HCT116 (cell line): ENCODE measurements at regions not wholly inside any gene's neighbourhood (a gene's known extent, or its start where the extent isn't known, plus 50 kb on each side); places are given as distances from the start of the nearest gene placed in this dataset.

Experiments
- ATAC-seq: fragments of 200-7000 bp; cut with Tn5 transposase; 2 replicates; pipeline ENCODE4 v1.9.1; 2020; ENCODE audit warnings: mild to moderate bottlenecking, moderate library complexity
- BruUV-seq: library from RNA; stranded (reverse); fragments of 400-500 nt; replicated peaks from 2 replicates; lab custom pipeline; 2021; lab: Mats Ljungman, UMichigan
- CTCF ChIA-PET: fragments of 300-600 bp; sonication (Branson Sonifier 250); formaldehyde crosslinking; loops from one replicate; lab custom pipeline; 2021; ENCODE audit warnings: antibody characterized with exemption; lab: Charles Lee
- POLR2A ChIA-PET: fragments of 300-600, 350-600 bp; sonication (Branson Sonifier 250); formaldehyde crosslinking; loops from one replicate; lab custom pipeline; 2021; ENCODE audit warnings: antibody characterized with exemption; lab: Charles Lee
- RAD21 ChIA-PET, 2 experiments: fragments of 300-600 bp; sonication (Branson Sonifier 250); formaldehyde crosslinking; loops; one replicate each; lab custom pipeline; 2023; ENCODE audit warnings: low total read pairs in 2 of 2; ENCODE audit not compliant: uncharacterized antibody in 2 of 2, unreplicated experiment in 2 of 2, low non-redundant PET in 1 of 2; lab: Charles Lee
- DNase-seq: peaks from one replicate; pipeline ENCODE4 v3.0.0-alpha.2; 2010; ENCODE audit warnings: low read depth, low spot score
- H2AFZ ChIP-seq: fragments of 200-600 bp; shearing (Covaris generic), sonication (generic); 2 replicates; pipeline ENCODE4 v1.6.1; 2017; ENCODE audit warnings: low read depth, mixed run types, mixed read lengths, antibody characterized with exemption, low read length; ENCODE audit not compliant: poor library complexity, severe bottlenecking
- H3K27ac ChIP-seq: 2 replicates; pipeline ENCODE4 v1.5.1; 2012; ENCODE audit warnings: low read depth, low read length
- H3K27me3 ChIP-seq: fragments of 200-600 bp; sonication (generic); 2 replicates; pipeline ENCODE4 v1.6.1; 2016; ENCODE audit warnings: mixed run types, low read length, mixed read lengths; ENCODE audit not compliant: insufficient read depth
- H3K36me3 ChIP-seq, 2 experiments: fragments of 200-500 bp in 1 of 2; fragments of 200-600 bp in 1 of 2; sonication (Bioruptor generic) in 1 of 2; sonication (generic) in 1 of 2; 2 replicates each; pipeline versions ENCODE4 v1.5.1 to v1.6.1; 2014 to 2016; ENCODE audit warnings: low read length in 2 of 2, inconsistent platforms in 1 of 2, mixed read lengths in 1 of 2, mixed run types in 1 of 2; ENCODE audit not compliant: insufficient read depth in 2 of 2, control insufficient read depth in 1 of 2
- H3K4me1 ChIP-seq, 2 experiments: fragments of 200-600 bp in 1 of 2; sonication (generic) in 1 of 2; 2 replicates each; pipeline versions ENCODE4 v1.5.1 to v1.6.1; 2012 to 2017; ENCODE audit warnings: low read length in 2 of 2, inconsistent platforms in 1 of 2, mild to moderate bottlenecking in 1 of 2, mixed read lengths in 1 of 2, mixed run types in 1 of 2, moderate library complexity in 1 of 2; ENCODE audit not compliant: insufficient read depth in 2 of 2, control insufficient read depth in 1 of 2
- H3K4me2 ChIP-seq: fragments of 200-600 bp; sonication (generic); 2 replicates; pipeline ENCODE4 v1.6.1; 2017; ENCODE audit warnings: mixed run types, low read length, mixed read lengths
- H3K4me3 ChIP-seq, 2 experiments: fragments of 200-600 bp in 1 of 2; sonication (generic) in 1 of 2; replicated peaks in 1 of 2; 2 replicates each; pipeline ENCODE4 v1.5.1; 2011 to 2016; ENCODE audit warnings: low read length in 2 of 2, control low read depth in 1 of 2, low read depth in 1 of 2, mild to moderate bottlenecking in 1 of 2, mixed read lengths in 1 of 2, mixed run types in 1 of 2
- H3K79me2 ChIP-seq: fragments of 200-600 bp; sonication (generic); 2 replicates; pipeline ENCODE4 v1.6.1; 2017; ENCODE audit warnings: mild to moderate bottlenecking, mixed run types, low read length, moderate library complexity, mixed read lengths; ENCODE audit not compliant: insufficient read depth
- H3K9ac ChIP-seq: fragments of 200-600 bp; sonication (generic); 2 replicates; pipeline ENCODE4 v1.6.1; 2016; ENCODE audit warnings: low read length, mixed read lengths
- H3K9me2 ChIP-seq: fragments of 200-600 bp; sonication (generic), shearing (Covaris generic); 2 replicates; pipeline ENCODE4 v1.6.1; 2017; ENCODE audit warnings: mixed run types, mild to moderate bottlenecking, moderate library complexity; ENCODE audit not compliant: insufficient read depth
- H3K9me3 ChIP-seq, 2 experiments: fragments of 200-500 bp in 1 of 2; fragments of 200-600 bp in 1 of 2; sonication (Bioruptor generic) in 1 of 2; sonication (generic) in 1 of 2; 2 replicates each; pipeline ENCODE4 v1.6.1; 2014 to 2017; ENCODE audit warnings: low read length in 2 of 2, mixed read lengths in 2 of 2, inconsistent platforms in 1 of 2, low read depth in 1 of 2, mild to moderate bottlenecking in 1 of 2, mixed run types in 1 of 2, moderate library complexity in 1 of 2; ENCODE audit not compliant: control insufficient read depth in 1 of 2, insufficient read depth in 1 of 2
- H4K20me1 ChIP-seq: fragments of 200-600 bp; sonication (generic), shearing (Covaris generic); 2 replicates; pipeline ENCODE4 v1.6.1; 2017; ENCODE audit warnings: mixed run types, mild to moderate bottlenecking, moderate library complexity; ENCODE audit not compliant: insufficient read depth
- CBX3 ChIP-seq: IDR thresholded peaks from 2 replicates; pipeline ENCODE4 v1.6.1; 2012; ENCODE audit warnings: low read depth
- EGR1 ChIP-seq: IDR thresholded peaks from 2 replicates; pipeline ENCODE4 v1.6.1; 2012; ENCODE audit warnings: low read depth
- ELF1 ChIP-seq: IDR thresholded peaks from 2 replicates; pipeline ENCODE4 v1.6.1; 2012; ENCODE audit warnings: low read depth, borderline replicate concordance
- EZH2 ChIP-seq: fragments of 200-600 bp; sonication (generic); IDR thresholded peaks from 2 replicates; pipeline ENCODE4 v1.6.1; 2017; ENCODE audit warnings: antibody characterized with exemption, mixed run types
- EZH2phosphoT487 ChIP-seq: fragments of 200-600 bp; IDR thresholded peaks from 2 replicates; pipeline ENCODE4 v1.6.1; 2018; ENCODE audit warnings: antibody characterized with exemption, borderline replicate concordance
- MAX ChIP-seq: IDR thresholded peaks from 2 replicates; pipeline ENCODE4 v1.6.1; 2012
- REST ChIP-seq: IDR thresholded peaks from 2 replicates; pipeline ENCODE4 v1.6.1; 2012; ENCODE audit warnings: low read depth
- SP1 ChIP-seq: IDR thresholded peaks from 2 replicates; pipeline ENCODE4 v1.6.1; 2012; ENCODE audit warnings: low read depth
- SRF ChIP-seq: IDR thresholded peaks from 2 replicates; pipeline ENCODE4 v1.6.1; 2012; ENCODE audit warnings: low read depth
- TCF7L2 ChIP-seq: IDR thresholded peaks from 2 replicates; pipeline ENCODE4 v1.7.0; 2011; ENCODE audit warnings: borderline replicate concordance, inconsistent platforms; ENCODE audit not compliant: insufficient read depth, insufficient read length; ENCODE audit errors: extremely low read depth
- YY1 ChIP-seq: IDR thresholded peaks from 2 replicates; pipeline ENCODE4 v1.6.1; 2011; ENCODE audit warnings: low read length, low read depth, moderate library complexity, mild to moderate bottlenecking; ENCODE audit not compliant: insufficient replicate concordance; ENCODE audit errors: extremely low read depth
- ZFX ChIP-seq: fragments of 450-650 bp; IDR thresholded peaks from 2 replicates; pipeline ENCODE4 v1.6.1; 2017
- ZNF274 ChIP-seq: fragments of 200-500 bp; sonication (Bioruptor generic); IDR thresholded peaks from 2 replicates; pipeline ENCODE4 v1.6.1; 2014; ENCODE audit warnings: mild to moderate bottlenecking, low read depth, low read length, inconsistent platforms
- intact Hi-C: fragments of 100-400 bp; cut with micrococcal nuclease; formaldehyde crosslinking; loops from 2 replicates; pipeline ENCODE4 v1.10.0; 2022

GRCh38 chr2:67012165-67012564, 385.0 kb upstream of the ETAA1 start:
- BruUV-seq, result no TSS peak

More at GRCh38 chr2:67012165-67012564, 385.0 kb upstream of the ETAA1 start:
- intact Hi-C loops, result no loop called here
- H3K4me1 ChIP-seq, result no peaks in the 10 kb centered on the region
- no peak overlapping the region for H3K4me3 ChIP-seq
- H3K9ac ChIP-seq, result no peak overlapping the region
- no peak overlapping the region for H3K4me2 ChIP-seq
- H3K36me3 ChIP-seq, result no peaks in the 10 kb centered on the region
- DNase-seq, result no peak
- ChIA-PET POLR2A (no interaction called here), RAD21 (no interaction called here), CTCF (no interaction called here)
- H3K27me3 ChIP-seq, result no peaks in the 10 kb centered on the region
- no peaks in the 10 kb centered on the region for H3K9me2 ChIP-seq
- H4K20me1 ChIP-seq, result no peaks in the 10 kb centered on the region
- TF ChIP-seq SP1 (no peak), REST (no peak), ZNF274 (no peak), CBX3 (no peak), EZH2phosphoT487 (no peak), ELF1 (no peak), EZH2 (no peak), SRF (no peak), TCF7L2 (no peak), MAX (no peak), YY1 (no peak), EGR1 (no peak), ZFX (no peak)
- no peaks in the 10 kb centered on the region; a peak in 1 of 4 replicates for H3K9me3 ChIP-seq
- H3K79me2 ChIP-seq, result no peaks in the 10 kb centered on the region
- H2AFZ ChIP-seq, result no peak overlapping the region
- ATAC-seq, result no peak
- H3K27ac ChIP-seq, result no peak overlapping the region
